GM21717 (cell line): ENCODE measurements at regions not wholly inside any gene's neighbourhood (a gene's known extent, or its start where the extent isn't known, plus 50 kb on each side); places are given as distances from the start of the nearest gene placed in this dataset.

Experiments used
- ATAC-seq: cut with Tn5 transposase; IDR thresholded peaks from one replicate; pipeline ENCODE4 v1.9.1; 2021; ENCODE audit warnings: mild to moderate bottlenecking, moderate library complexity; ENCODE audit not compliant: unreplicated experiment

GRCh38 chr2:7777668-7778067, 860.5 kb downstream of the RNF144A start:
- no peak for ATAC-seq

- ATAC-seq: no peak
These were observed 863.1 kb downstream of the RNF144A start for GRCh38 chr2:7780321-7780720.

- ATAC-seq: no peak
These were observed 868.5 kb downstream of the RNF144A start for GRCh38 chr2:7785700-7786099.

- no peak for ATAC-seq
These were observed 871.5 kb downstream of the RNF144A start for GRCh38 chr2:7788736-7789135.

- no peak for ATAC-seq
These were observed 874.9 kb downstream of the RNF144A start for GRCh38 chr2:7792031-7792651.

GRCh38 chr2:7795778-7796563, 878.8 kb downstream of the RNF144A start:
- no peak for ATAC-seq

GRCh38 chr2:7800031-7800430, 881.8 kb upstream of the ID2 start:
- no peak for ATAC-seq

GRCh38 chr2:7801212-7801611, 880.6 kb upstream of the ID2 start:
- no peak for ATAC-seq

GRCh38 chr2:7803515-7803914, 878.3 kb upstream of the ID2 start:
- ATAC-seq: no peak

- no peak for ATAC-seq
These were observed 872.2 kb upstream of the ID2 start for GRCh38 chr2:7809640-7810039.

- ATAC-seq: no peak
These were observed 870.8 kb upstream of the ID2 start for GRCh38 chr2:7811073-7811472.

GRCh38 chr2:7812231-7812995, 869.4 kb upstream of the ID2 start:
- no peak for ATAC-seq

- no peak for ATAC-seq
These were observed 868.1 kb upstream of the ID2 start for GRCh38 chr2:7813541-7814292.

- ATAC-seq: no peak
These were observed 866.1 kb upstream of the ID2 start for GRCh38 chr2:7815726-7816125.

GRCh38 chr2:7816233-7816632, 865.6 kb upstream of the ID2 start:
- no peak for ATAC-seq

GRCh38 chr2:7816944-7817343, 864.9 kb upstream of the ID2 start:
- no peak for ATAC-seq

GRCh38 chr2:7819316-7819715, 862.5 kb upstream of the ID2 start:
- ATAC-seq: no peak

- no peak for ATAC-seq
These were observed 862.0 kb upstream of the ID2 start for GRCh38 chr2:7819850-7820249.

GRCh38 chr2:7824211-7824610, 857.6 kb upstream of the ID2 start:
- ATAC-seq: no peak

- peak; percentile 84 for ATAC-seq
These were observed 856.1 kb upstream of the ID2 start for GRCh38 chr2:7825591-7826312.

- ATAC-seq: no peak
These were observed 855.2 kb upstream of the ID2 start for GRCh38 chr2:7826656-7827055.
